ENCODE measurements at regions not wholly inside any gene's neighbourhood (a gene's known extent, or its start where the extent isn't known, plus 50 kb on each side); places are given as distances from the start of the nearest gene placed in this dataset.

DNA sequence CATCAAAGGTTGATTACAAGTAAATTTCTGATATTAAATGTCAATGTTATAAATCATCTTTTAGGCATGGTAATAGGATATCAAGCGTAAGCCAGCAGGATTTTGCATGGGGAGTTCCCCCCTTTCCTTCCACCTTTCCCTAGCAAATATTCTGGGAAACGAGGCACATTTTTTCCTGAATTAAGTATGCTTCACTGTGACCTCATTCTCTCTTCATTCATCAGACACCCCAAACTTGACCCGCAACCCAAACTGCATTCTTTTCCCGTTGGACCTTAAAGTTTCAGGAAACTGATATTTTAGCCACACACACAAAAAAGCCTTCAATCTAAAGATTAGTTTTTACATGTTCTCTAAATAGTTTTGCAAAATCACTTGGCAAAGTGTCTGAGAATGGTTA, 214.5 kb upstream of the CTAGE1 start:
- Histone ChIP-seq H4K20me1 (ENCODE audit: insufficient read depth, low read length) (no peaks in the 10 kb centered on the region), H3K9ac (ENCODE audit: low read depth, low read length) (no peak overlapping the region), H3K9me3 (ENCODE audit: insufficient read depth, low read length, severe bottlenecking) (peaks cover 2% of the 10 kb centered on the region), H3K79me2 (ENCODE audit: insufficient read depth, low read length) (no peaks in the 10 kb centered on the region), H3K4me3 (ENCODE audit: low read depth in 1 of 2, low read length in 2 of 2) (no peak overlapping the region), H3K27me3 (ENCODE audit: insufficient read depth, low read length, poor library complexity) (no peaks in the 10 kb centered on the region), H2AFZ (ENCODE audit: low read depth, low read length) (no peak overlapping the region), H3K36me3 (ENCODE audit: insufficient read depth, low read length) (no peaks in the 10 kb centered on the region), H3K27ac (ENCODE audit: low read length) (no peak overlapping the region), H3K4me2 (ENCODE audit: insufficient read depth, low read length) (no peak overlapping the region), H3K4me1 (ENCODE audit: insufficient read depth, low read length) (no peaks in the 10 kb centered on the region)
- DNase-seq (no peak), ATAC-seq (ENCODE audit: insufficient read depth, low read depth) (no peak)
- no peak for TF ChIP-seq EZH2 (IDR thresholded peaks at IDR 0.05; ENCODE audit: borderline replicate concordance, low read depth, low read length, severe bottlenecking)
- TF ChIP-seq, protein P1, sequence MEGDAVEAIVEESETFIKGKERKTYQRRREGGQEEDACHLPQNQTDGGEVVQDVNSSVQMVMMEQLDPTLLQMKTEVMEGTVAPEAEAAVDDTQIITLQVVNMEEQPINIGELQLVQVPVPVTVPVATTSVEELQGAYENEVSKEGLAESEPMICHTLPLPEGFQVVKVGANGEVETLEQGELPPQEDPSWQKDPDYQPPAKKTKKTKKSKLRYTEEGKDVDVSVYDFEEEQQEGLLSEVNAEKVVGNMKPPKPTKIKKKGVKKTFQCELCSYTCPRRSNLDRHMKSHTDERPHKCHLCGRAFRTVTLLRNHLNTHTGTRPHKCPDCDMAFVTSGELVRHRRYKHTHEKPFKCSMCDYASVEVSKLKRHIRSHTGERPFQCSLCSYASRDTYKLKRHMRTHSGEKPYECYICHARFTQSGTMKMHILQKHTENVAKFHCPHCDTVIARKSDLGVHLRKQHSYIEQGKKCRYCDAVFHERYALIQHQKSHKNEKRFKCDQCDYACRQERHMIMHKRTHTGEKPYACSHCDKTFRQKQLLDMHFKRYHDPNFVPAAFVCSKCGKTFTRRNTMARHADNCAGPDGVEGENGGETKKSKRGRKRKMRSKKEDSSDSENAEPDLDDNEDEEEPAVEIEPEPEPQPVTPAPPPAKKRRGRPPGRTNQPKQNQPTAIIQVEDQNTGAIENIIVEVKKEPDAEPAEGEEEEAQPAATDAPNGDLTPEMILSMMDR (IDR thresholded peaks at IDR 0.05; ENCODE audit: borderline replicate concordance, extremely low read depth, low read length, poor library complexity, severe bottlenecking) = no peak

DNA sequence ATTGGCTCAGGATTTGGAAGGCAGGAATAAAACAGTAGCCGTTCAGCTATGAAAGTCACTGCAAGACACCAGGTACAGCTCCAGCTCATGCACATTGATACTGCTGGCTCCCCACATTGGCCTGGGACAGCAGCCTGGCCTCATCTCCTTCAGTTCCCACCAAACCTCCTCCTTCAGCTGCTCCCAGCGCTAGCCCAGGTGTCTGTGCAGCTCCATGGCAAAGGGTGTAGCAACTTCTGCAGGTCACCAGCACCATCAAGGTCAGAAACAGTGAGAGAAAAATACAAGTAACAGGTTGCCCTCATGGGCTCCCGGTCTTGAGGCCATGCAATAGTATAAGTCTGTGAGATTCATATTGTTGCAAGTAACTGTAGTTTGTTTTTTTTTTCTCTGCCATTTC, 216.7 kb upstream of the CTAGE1 start:
- DNase-seq (no peak), ATAC-seq (ENCODE audit: insufficient read depth, low read depth) (no peak)
- Histone ChIP-seq H3K9me3 (ENCODE audit: insufficient read depth, low read length, severe bottlenecking) (peaks cover 2% of the 10 kb centered on the region), H3K4me1 (ENCODE audit: insufficient read depth, low read length) (no peaks in the 10 kb centered on the region), H3K79me2 (ENCODE audit: insufficient read depth, low read length) (no peaks in the 10 kb centered on the region), H3K27ac (ENCODE audit: low read length) (no peak overlapping the region), H2AFZ (ENCODE audit: low read depth, low read length) (no peak overlapping the region), H3K4me2 (ENCODE audit: insufficient read depth, low read length) (no peak overlapping the region), H3K4me3 (ENCODE audit: low read depth in 1 of 2, low read length in 2 of 2) (no peak overlapping the region), H3K27me3 (ENCODE audit: insufficient read depth, low read length, poor library complexity) (no peaks in the 10 kb centered on the region), H4K20me1 (ENCODE audit: insufficient read depth, low read length) (no peaks in the 10 kb centered on the region), H3K36me3 (ENCODE audit: insufficient read depth, low read length) (no peaks in the 10 kb centered on the region), H3K9ac (ENCODE audit: low read depth, low read length) (no peak overlapping the region)
- TF ChIP-seq, protein P1 (IDR thresholded peaks at IDR 0.05; ENCODE audit: borderline replicate concordance, extremely low read depth, low read length, poor library complexity, severe bottlenecking) = no peak

DNA sequence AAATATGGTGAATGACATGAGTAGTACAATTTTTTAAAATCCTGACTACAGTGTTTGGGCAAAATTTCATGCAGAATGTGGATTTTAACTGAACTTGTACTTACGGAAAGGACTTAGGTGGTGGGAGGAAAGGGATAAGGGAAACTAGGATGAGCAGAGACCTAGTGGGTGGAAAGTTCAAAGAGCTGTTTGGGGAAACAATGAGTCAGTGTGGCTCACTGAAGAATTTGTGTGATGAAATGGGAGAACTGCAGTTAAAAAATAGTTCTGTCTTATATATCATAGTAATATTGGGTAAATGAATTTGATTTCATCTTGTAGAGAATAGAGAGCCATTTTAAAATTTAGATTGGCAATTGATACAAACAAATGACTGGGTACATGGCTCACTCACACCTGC, 220.1 kb upstream of the CTAGE1 start:
- no peak overlapping the region for H3K27ac ChIP-seq (ENCODE audit: low read length)
- H3K4me1 ChIP-seq (ENCODE audit: insufficient read depth, low read length) = no peaks in the 10 kb centered on the region
- H3K79me2 ChIP-seq (ENCODE audit: insufficient read depth, low read length) = no peaks in the 10 kb centered on the region
- no peak overlapping the region for H3K4me3 ChIP-seq (ENCODE audit: low read depth in 1 of 2, low read length in 2 of 2)
- H3K9ac ChIP-seq (ENCODE audit: low read depth, low read length) = no peak overlapping the region
- no peak overlapping the region for H2AFZ ChIP-seq (ENCODE audit: low read depth, low read length)
- H4K20me1 ChIP-seq (ENCODE audit: insufficient read depth, low read length) = no peaks in the 10 kb centered on the region
- no peak for DNase-seq
- H3K4me2 ChIP-seq (ENCODE audit: insufficient read depth, low read length) = no peak overlapping the region
- ATAC-seq (ENCODE audit: insufficient read depth, low read depth) = no peak
- H3K36me3 ChIP-seq (ENCODE audit: insufficient read depth, low read length) = no peaks in the 10 kb centered on the region
- H3K27me3 ChIP-seq (ENCODE audit: insufficient read depth, low read length, poor library complexity) = no peaks in the 10 kb centered on the region
- TF ChIP-seq, protein P1 (IDR thresholded peaks at IDR 0.05; ENCODE audit: borderline replicate concordance, extremely low read depth, low read length, poor library complexity, severe bottlenecking) = no peak
- no peak for TF ChIP-seq EZH2 (IDR thresholded peaks at IDR 0.05; ENCODE audit: borderline replicate concordance, low read depth, low read length, severe bottlenecking)
- H3K9me3 ChIP-seq (ENCODE audit: insufficient read depth, low read length, severe bottlenecking) = peaks cover 2% of the 10 kb centered on the region

DNA sequence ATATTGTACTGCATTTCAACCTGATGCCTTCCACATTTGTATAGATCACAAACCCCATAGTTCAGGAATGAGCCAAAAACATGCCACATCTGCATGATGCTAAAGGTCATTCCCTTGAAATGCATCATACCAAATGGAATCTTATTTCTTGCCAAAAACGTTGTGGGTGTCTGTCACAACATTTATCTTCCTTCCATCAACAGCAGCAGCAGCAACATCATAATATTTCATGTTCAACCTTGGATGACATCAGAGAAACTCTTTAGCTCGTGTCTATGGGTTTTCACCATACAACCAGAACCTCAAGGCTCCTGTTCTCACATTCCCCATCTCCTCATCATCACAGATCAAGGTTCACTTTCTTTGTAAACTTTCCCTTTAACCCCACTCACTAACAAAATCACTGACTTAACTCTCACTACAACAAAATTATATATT, 221.3 kb upstream of the CTAGE1 start:
- DNase-seq = no peak
- Histone ChIP-seq H3K36me3 (ENCODE audit: insufficient read depth, low read length) (no peaks in the 10 kb centered on the region), H3K27ac (ENCODE audit: low read length) (no peak overlapping the region), H3K9ac (ENCODE audit: low read depth, low read length) (no peak overlapping the region), H3K27me3 (ENCODE audit: insufficient read depth, low read length, poor library complexity) (no peaks in the 10 kb centered on the region), H3K9me3 (ENCODE audit: insufficient read depth, low read length, severe bottlenecking) (peaks cover 2% of the 10 kb centered on the region), H3K4me3 (ENCODE audit: low read depth in 1 of 2, low read length in 2 of 2) (no peak overlapping the region), H3K4me2 (ENCODE audit: insufficient read depth, low read length) (no peak overlapping the region), H4K20me1 (ENCODE audit: insufficient read depth, low read length) (no peaks in the 10 kb centered on the region), H2AFZ (ENCODE audit: low read depth, low read length) (no peak overlapping the region), H3K4me1 (ENCODE audit: insufficient read depth, low read length) (no peaks in the 10 kb centered on the region), H3K79me2 (ENCODE audit: insufficient read depth, low read length) (no peaks in the 10 kb centered on the region)
- no peak for ATAC-seq (ENCODE audit: insufficient read depth, low read depth)
- TF ChIP-seq EZH2 (IDR thresholded peaks at IDR 0.05; ENCODE audit: borderline replicate concordance, low read depth, low read length, severe bottlenecking) = no peak
- TF ChIP-seq, protein P1 (IDR thresholded peaks at IDR 0.05; ENCODE audit: borderline replicate concordance, extremely low read depth, low read length, poor library complexity, severe bottlenecking) = no peak

All from DND-41 (cell line).